ENCODE measurements at regions not wholly inside any gene's neighbourhood (a gene's known extent, or its start where the extent isn't known, plus 50 kb on each side); places are given as distances from the start of the nearest gene placed in this dataset.

DNA sequence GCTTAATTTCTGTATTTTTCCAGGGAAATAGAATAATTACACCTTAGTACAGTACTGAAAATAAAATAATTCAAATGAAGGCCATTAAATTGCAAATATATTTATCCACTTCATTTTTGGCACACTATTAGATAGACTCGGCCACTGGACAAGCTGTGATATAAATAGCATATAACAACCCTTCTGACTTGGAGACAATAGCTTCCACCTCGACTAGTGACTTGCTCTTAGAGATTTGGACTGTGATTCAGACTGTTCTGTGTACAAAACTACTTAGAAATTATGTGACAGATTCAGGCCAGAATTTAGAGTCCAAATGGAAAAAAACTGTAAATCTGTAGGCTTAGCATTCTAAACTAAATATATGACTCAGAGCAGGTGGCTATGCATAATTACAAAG, 949.9 kb downstream of the LRFN5 start:
- TF ChIP-seq, protein P1, sequence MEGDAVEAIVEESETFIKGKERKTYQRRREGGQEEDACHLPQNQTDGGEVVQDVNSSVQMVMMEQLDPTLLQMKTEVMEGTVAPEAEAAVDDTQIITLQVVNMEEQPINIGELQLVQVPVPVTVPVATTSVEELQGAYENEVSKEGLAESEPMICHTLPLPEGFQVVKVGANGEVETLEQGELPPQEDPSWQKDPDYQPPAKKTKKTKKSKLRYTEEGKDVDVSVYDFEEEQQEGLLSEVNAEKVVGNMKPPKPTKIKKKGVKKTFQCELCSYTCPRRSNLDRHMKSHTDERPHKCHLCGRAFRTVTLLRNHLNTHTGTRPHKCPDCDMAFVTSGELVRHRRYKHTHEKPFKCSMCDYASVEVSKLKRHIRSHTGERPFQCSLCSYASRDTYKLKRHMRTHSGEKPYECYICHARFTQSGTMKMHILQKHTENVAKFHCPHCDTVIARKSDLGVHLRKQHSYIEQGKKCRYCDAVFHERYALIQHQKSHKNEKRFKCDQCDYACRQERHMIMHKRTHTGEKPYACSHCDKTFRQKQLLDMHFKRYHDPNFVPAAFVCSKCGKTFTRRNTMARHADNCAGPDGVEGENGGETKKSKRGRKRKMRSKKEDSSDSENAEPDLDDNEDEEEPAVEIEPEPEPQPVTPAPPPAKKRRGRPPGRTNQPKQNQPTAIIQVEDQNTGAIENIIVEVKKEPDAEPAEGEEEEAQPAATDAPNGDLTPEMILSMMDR (IDR thresholded peaks at IDR 0.05; ENCODE audit: borderline replicate concordance, extremely low read depth, low read length, poor library complexity, severe bottlenecking): no peak
- no peak for TF ChIP-seq EZH2 (IDR thresholded peaks at IDR 0.05; ENCODE audit: borderline replicate concordance, low read depth, low read length, severe bottlenecking)

Measured in DND-41 (cell line).